ENCODE measurements at regions not wholly inside any gene's neighbourhood (a gene's known extent, or its start where the extent isn't known, plus 50 kb on each side); places are given as distances from the start of the nearest gene placed in this dataset.

- TF ChIP-seq CTCF (IDR thresholded peaks at IDR 0.05): no peak
- H3K9me3 ChIP-seq (ENCODE audit: control insufficient read depth, insufficient read depth, low read length): no peaks in the 10 kb centered on the region
- Mint-ChIP-seq H3K27me3 (ENCODE audit: low read depth in 2 of 2) (peaks cover 32 to 72% of the 10 kb centered on the region in 2 donors), H3K4me3 (peak overlapping the region; percentile 56), H3K9me3 (no peaks in the 10 kb centered on the region), H3K27ac (no peak overlapping the region), H3K36me3 (no peaks in the 10 kb centered on the region), H3K4me1 (peaks cover 43 to 53% of the 10 kb centered on the region in 2 donors)
- ATAC-seq (peak; percentile 49 to 66 (median 62)), DNase-seq (peak in 1 of 2 donors; percentile 39)
- H3K36me3 ChIP-seq (ENCODE audit: control insufficient read depth, insufficient read depth, low read length): no peaks in the 10 kb centered on the region
- peaks cover 7% of the 10 kb centered on the region for H3K27me3 ChIP-seq (ENCODE audit: control insufficient read depth, insufficient read depth, low read length)
- intact Hi-C loops (cut with micrococcal nuclease): no loop called here
- WGBS (ENCODE audit: insufficient coverage): 2% methylated on average over 10 of the region's 11 CpGs
- H3K4me1 ChIP-seq (ENCODE audit: control insufficient read depth, insufficient read depth, low read length): peaks cover 43% of the 10 kb centered on the region
- no peak overlapping the region for H3K4me3 ChIP-seq (ENCODE audit: low read length)
- no peak overlapping the region for H3K27ac ChIP-seq (ENCODE audit: low read length)
These were observed 79.9 kb upstream of the NAA20 start for GRCh38 chr20:19937218-19937617.

- Histone ChIP-seq H3K36me3 (ENCODE audit: control insufficient read depth, insufficient read depth, low read length) (no peaks in the 10 kb centered on the region), H3K4me3 (ENCODE audit: low read length) (no peak overlapping the region), H3K27me3 (ENCODE audit: control insufficient read depth, insufficient read depth, low read length) (peaks cover 7% of the 10 kb centered on the region), H3K4me1 (ENCODE audit: control insufficient read depth, insufficient read depth, low read length) (peaks cover 46% of the 10 kb centered on the region), H3K27ac (ENCODE audit: low read length) (no peak overlapping the region), H3K9me3 (ENCODE audit: control insufficient read depth, insufficient read depth, low read length) (no peaks in the 10 kb centered on the region)
- Mint-ChIP-seq H3K4me1 (peaks cover 43 to 56% of the 10 kb centered on the region in 2 donors), H3K27me3 (ENCODE audit: low read depth in 2 of 2) (peaks cover 30 to 67% of the 10 kb centered on the region in 2 donors), H3K9me3 (no peaks in the 10 kb centered on the region), H3K27ac (no peak overlapping the region), H3K4me3 (peak overlapping the region; percentile 56), H3K36me3 (no peaks in the 10 kb centered on the region)
- 17% methylated on average over 7 of the region's 8 CpGs for WGBS (ENCODE audit: insufficient coverage)
- peak in 1 of 2 donors; percentile 39 for DNase-seq
- ATAC-seq: peak; percentile 59 to 75 (median 65)
- intact Hi-C loops (cut with micrococcal nuclease): no loop called here
- no peak for TF ChIP-seq CTCF (IDR thresholded peaks at IDR 0.05)
These were observed 79.3 kb upstream of the NAA20 start for GRCh38 chr20:19937651-19938420.

GRCh38 chr20:19938421-19939090 lies 78.6 kb upstream of the NAA20 start:
- H3K9me3 Mint-ChIP-seq: no peaks in the 10 kb centered on the region
- no peak for TF ChIP-seq CTCF (IDR thresholded peaks at IDR 0.05)
- no peaks in the 10 kb centered on the region for H3K36me3 Mint-ChIP-seq
- H3K4me3 ChIP-seq (ENCODE audit: low read length): no peak overlapping the region
- H3K4me1 Mint-ChIP-seq: peaks cover 43 to 59% of the 10 kb centered on the region in 2 donors
- H3K4me1 ChIP-seq (ENCODE audit: control insufficient read depth, insufficient read depth, low read length): peaks cover 50% of the 10 kb centered on the region
- H3K4me3 Mint-ChIP-seq: peak overlapping the region; percentile 3
- H3K27me3 Mint-ChIP-seq (ENCODE audit: low read depth in 2 of 2): peaks cover 23 to 60% of the 10 kb centered on the region in 2 donors
- no peak overlapping the region for H3K27ac ChIP-seq (ENCODE audit: low read length)
- no peak for DNase-seq
- H3K27me3 ChIP-seq (ENCODE audit: control insufficient read depth, insufficient read depth, low read length): peaks cover 7% of the 10 kb centered on the region
- no peaks in the 10 kb centered on the region for H3K9me3 ChIP-seq (ENCODE audit: control insufficient read depth, insufficient read depth, low read length)
- no peak overlapping the region for H3K27ac Mint-ChIP-seq
- intact Hi-C loops (cut with micrococcal nuclease): no loop called here
- no peaks in the 10 kb centered on the region for H3K36me3 ChIP-seq (ENCODE audit: control insufficient read depth, insufficient read depth, low read length)
- 78% methylated on average over 4 of the region's 4 CpGs for WGBS (ENCODE audit: insufficient coverage)
- ATAC-seq: no peak

Data from natural killer cell (primary cell).